ENCODE measurements at regions not wholly inside any gene's neighbourhood (a gene's known extent, or its start where the extent isn't known, plus 50 kb on each side); places are given as distances from the start of the nearest gene placed in this dataset.

DNA sequence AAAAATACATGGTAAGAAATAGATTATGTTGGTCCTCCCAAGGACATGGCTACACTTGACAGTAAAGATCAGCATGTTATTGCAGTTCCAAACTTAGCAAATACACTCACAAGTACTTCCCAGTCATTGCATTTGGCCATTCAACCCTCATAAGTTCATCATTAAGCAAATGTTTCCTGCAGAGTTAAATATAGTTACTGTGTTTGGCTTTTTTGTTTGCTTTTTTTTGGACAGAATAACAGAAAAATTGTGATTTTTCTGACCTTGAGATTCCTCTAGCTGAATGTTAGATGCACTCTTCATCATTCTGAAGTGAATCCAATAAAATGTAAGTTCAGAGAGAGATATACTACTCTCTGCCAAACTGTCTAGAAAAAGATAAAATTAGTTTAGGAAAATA, 295.3 kb downstream of the GPD2 start:
- TF ChIP-seq POLR2A (IDR thresholded peaks at IDR 0.05; ENCODE audit: low read length) (no peak), GATA1 (IDR thresholded peaks at IDR 0.05; ENCODE audit: low read depth, low read length) (no peak)

Measured in erythroblast (primary cell).